ENCODE measurements at regions not wholly inside any gene's neighbourhood (a gene's known extent, or its start where the extent isn't known, plus 50 kb on each side); places are given as distances from the start of the nearest gene placed in this dataset.

DNA sequence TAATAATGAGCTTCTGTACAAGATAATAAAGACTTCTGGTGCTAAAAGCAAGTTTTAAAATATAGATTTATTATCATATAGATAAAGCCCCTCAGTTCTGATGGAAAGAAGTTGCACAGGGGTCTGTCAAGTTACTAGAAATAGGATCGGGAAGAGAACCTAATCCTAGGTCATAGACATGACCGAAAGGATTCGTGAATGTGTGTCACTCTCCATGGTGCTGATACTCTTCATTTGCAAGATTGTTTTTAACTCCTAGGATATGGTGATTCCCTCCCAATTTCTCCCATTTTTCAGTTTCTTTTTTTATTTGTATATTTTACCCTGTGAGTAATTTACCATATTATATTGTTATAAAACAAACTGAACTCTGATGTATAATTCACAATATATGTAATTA lies 58.9 kb upstream of the CTNNA2 start:
- DNase-seq, result no peak

GRCh38 chr2:79452651-79453050 lies 60.2 kb upstream of the CTNNA2 start:
- no peak for DNase-seq

- no peak for DNase-seq
Observed at GRCh38 chr2:79447463-79447862, 65.4 kb upstream of the CTNNA2 start.

DNA sequence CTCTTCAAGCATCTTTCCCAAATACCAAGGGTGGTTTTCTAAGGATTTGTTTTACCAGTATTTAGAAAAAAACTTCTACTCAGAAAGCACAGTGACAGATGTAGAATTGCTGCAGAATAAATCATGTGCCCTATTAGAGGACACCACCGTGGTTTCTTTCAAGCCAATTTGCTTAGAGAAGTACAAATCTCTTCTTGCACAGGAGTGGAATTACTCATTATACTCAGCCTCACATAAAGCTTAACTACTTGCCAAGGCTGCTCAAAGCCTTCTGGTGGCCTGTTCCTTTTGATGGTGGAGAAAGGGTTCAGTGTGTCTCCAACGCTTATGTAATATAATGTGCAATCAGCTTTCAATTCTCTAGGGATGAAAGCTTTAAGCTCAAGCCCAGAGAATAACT lies 66.5 kb upstream of the CTNNA2 start:
- DNase-seq, result no peak

- no peak for DNase-seq
Observed at GRCh38 chr2:79437433-79438267, 75.2 kb upstream of the CTNNA2 start.

DNA sequence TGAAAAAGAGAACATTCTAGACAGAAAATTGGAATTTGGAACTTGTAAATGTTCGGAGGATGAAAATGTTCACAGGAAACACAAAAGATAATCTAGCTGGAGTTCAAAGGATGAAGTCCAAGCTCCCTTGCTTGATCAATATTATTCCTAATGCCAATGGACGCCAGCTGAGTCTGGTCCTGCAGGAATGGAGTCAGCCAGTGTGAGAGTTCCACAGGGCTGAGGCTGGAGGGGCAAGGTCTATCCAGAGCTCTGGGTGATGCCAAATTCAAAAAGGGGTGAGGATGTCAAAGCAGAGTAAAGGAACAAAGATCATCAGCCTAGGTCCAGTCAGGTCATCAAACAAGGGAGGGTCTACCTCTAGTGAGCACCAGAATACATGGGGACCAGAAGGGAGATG lies 78.5 kb upstream of the CTNNA2 start:
- DNase-seq, result no peak

- DNase-seq, result no peak
Observed at GRCh38 chr2:79432731-79433146, 80.1 kb upstream of the CTNNA2 start.

- no peak for DNase-seq
Observed at GRCh38 chr2:79428745-79429144, 84.1 kb upstream of the CTNNA2 start.

- no peak for DNase-seq
Observed at GRCh38 chr2:79414690-79415089, 98.2 kb upstream of the CTNNA2 start.

- DNase-seq, result no peak
Observed at GRCh38 chr2:79394485-79394859, 118.4 kb upstream of the CTNNA2 start.

- DNase-seq, result no peak
Observed at GRCh38 chr2:79393806-79394484, 118.9 kb upstream of the CTNNA2 start.

GRCh38 chr2:79393107-79393685 lies 119.7 kb upstream of the CTNNA2 start:
- no peak for DNase-seq

DNA sequence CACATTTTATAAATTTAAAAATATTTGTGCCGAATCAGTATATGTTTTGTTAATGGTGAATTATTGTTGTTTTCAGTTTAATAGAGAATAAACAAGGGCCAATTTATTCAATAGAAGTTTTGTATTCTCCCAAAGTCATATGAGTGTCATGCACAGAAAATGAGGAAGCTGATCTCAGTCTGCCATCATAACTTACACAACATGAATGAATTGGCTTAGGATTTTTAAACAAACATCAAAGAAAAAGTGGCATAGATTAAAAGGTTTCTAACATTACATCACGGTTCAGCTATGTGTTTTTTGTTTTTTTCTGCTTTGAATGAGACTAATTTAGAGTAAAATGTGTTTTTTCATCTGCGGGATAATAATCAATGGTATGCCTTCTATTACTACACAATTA lies 123.4 kb upstream of the CTNNA2 start:
- no peak for DNase-seq

GRCh38 chr2:79388024-79388423 lies 124.8 kb upstream of the CTNNA2 start:
- no peak for DNase-seq

DNA sequence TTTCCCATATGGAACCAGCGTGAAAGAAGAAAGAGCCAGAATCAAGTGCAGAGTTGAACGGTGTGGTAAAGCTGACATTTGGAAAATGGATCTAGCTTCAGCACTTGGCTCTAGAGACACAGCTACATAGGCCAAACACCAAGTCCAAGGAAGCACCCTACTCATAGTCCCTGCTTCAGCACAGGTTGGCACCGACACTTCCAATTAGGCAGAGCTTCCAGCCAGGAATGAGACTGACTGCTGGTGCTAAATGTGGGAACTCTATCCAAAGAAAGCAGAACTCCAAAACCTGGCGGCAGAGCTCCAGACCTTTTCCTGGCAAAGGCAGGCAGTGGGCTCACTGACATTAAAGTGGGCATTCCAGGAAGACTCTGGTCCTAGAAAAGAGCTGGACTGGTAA lies 125.4 kb upstream of the CTNNA2 start:
- DNase-seq, result no peak

DNA sequence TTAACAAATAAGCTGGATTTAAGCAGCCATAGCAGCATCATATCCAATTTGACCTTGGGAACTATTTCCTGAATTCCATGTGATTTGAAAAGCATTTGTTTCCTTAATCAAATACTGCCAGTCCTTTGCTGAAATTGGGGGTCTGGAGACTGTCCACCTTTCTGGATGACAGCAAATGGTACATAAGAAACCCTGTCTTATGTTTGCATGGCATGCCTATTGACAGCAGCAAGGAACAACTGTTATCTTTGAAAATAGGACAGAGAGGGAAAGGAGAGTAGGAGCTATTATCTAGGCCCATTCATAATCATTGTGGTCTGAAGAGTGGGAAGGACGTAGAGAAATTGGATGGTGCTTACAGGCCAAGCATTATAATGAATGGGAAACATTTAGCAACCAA lies 129.2 kb upstream of the CTNNA2 start:
- DNase-seq, result no peak

DNA sequence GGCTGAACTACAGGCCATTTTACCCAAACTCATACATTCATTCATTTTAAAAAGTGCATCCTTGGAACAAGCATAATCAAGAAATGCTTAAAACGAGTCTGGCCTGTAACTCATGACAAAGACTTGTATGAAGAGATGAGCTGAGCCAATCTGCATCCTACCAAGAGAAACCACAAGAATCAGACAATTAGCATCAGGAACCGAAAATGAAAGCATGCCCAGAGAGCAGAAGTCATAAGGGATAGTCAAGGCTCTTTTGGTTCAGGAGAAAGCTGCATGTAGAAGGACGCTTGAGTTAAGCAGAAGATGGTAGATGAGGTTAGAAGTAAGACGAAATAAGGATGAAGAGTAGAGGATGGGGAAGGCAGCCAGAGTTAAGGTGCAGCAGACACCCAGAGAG lies 137.0 kb upstream of the CTNNA2 start:
- no peak for DNase-seq

- no peak for DNase-seq
Observed at GRCh38 chr2:79373358-79374130, 139.3 kb upstream of the CTNNA2 start.

DNA sequence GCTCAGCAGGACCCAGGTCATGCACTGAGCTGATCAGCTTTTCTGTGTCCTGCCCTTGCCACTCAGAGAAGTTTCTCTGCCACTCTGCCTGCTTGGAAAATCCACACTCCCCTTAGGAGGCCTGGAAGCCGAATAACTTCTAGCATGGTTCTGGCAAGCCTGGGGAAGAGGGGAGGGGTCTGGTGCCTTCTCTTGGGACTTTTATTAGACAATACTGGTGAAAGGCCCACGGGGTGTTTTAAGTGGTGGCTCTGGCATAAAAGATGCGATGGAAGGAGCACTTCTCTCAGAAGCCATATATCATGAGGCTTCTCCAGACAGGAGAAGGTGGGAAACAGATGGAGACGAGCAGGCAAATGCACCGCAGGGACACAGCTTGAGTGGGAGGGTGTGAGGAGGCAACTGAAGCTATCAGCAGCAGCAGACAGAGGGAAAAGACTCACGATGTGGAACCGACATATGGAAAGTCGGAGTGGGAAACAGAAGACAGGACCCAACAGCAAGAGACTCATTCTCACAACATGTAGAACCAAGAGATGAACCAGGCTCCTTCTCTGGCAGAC lies 141.8 kb upstream of the CTNNA2 start:
- DNase-seq, result no peak

GRCh38 chr2:79369127-79369526 lies 143.7 kb upstream of the CTNNA2 start:
- no peak for DNase-seq

DNA sequence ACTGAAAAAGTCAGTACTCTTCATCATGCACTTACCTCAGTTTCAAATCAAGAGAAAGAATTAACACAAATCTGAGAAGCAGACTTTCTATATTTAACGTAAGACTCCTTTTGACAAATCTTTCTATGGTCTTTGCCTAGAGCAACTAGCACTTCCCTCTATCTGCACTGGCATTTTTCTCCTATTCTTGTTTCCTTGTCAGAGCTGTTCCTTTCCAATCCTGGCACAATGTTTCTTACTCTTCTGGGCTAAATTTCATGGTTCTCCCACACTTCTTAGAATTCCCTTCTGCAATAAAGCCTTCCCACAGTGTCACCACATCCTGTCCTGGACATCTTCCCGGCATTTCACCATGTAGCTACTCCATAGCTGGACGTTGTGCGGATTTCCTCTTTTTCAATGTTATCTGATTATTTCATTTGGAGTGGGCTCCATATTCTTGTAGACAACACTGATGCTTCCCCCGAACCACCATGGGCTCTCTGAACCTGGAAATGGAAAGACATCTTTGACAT lies 144.7 kb upstream of the CTNNA2 start:
- DNase-seq, result no peak

DNA sequence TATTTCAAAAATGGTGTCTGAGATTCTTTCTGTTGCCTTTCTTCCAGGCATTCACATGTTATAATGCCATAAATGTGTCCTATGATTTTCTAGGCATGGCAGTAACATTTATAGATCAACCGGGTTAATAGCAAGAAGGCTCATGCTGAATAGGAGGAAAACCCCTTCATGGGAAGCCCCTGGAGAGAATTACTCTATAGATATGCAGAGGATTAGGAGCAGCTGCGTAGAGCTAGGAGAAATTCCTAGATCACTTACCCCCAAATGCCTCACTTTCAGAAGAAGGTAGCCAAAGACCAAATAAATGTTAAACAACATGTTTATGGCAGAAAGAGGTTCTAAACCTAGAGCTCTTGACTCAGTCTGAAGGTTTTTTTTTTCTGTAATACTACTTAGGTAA lies 153.4 kb upstream of the CTNNA2 start:
- DNase-seq, result no peak

- DNase-seq, result no peak
Observed at GRCh38 chr2:79355569-79355968, 157.3 kb upstream of the CTNNA2 start.
